Stimulated activated naive B cell treated with anti-CD40 and anti-IgM and Interleukin-4, amounts not matched to agents 10 μg/mL and 1 μg/mL and 100 μg/mL, for 72 hours (primary cell): ENCODE measurements at regions not wholly inside any gene's neighbourhood (a gene's known extent, or its start where the extent isn't known, plus 50 kb on each side); places are given as distances from the start of the nearest gene placed in this dataset.
"Not testable (repeated sequence)": the region's sequence is repeated elsewhere in the genome, so short reads cannot be mapped to it uniquely, and the experiment has no call there.

ENCODE experiments used
- ATAC-seq, 2 donors: fragments of 150-1000 bp; cut with Tn5 transposase; replicated peaks; 2 replicates each; pipeline ENCODE4 v1.10.0; 2021; ENCODE audit warnings: moderate library complexity in 1 of 2
- DNase-seq: peaks from one replicate; pipeline ENCODE4 v3.0.0; 2021
- H3K27ac Mint-ChIP-seq: one replicate; pipeline ENCODE4 v1.8.0; 2022; ENCODE audit warnings: mild to moderate bottlenecking, mixed read lengths
- H3K27me3 Mint-ChIP-seq, 2 donors: one replicate each; pipeline ENCODE4 v1.8.0; 2022; ENCODE audit warnings: mixed read lengths in 2 of 2
- H3K36me3 Mint-ChIP-seq, 2 donors: one replicate each; pipeline ENCODE4 v1.8.0; 2022; ENCODE audit warnings: mixed read lengths in 2 of 2, mild to moderate bottlenecking in 1 of 2
- H3K4me1 Mint-ChIP-seq, 2 donors: one replicate each; pipeline ENCODE4 v1.8.0; 2022; ENCODE audit warnings: mixed read lengths in 2 of 2, mild to moderate bottlenecking in 1 of 2
- H3K4me3 Mint-ChIP-seq, 2 donors: one replicate each; pipeline ENCODE4 v1.8.0; 2022; ENCODE audit warnings: mild to moderate bottlenecking in 2 of 2, mixed read lengths in 2 of 2, moderate library complexity in 1 of 2
- H3K9me3 Mint-ChIP-seq, 2 donors: one replicate each; pipeline ENCODE4 v1.8.0; 2022; ENCODE audit warnings: mixed read lengths in 2 of 2, mild to moderate bottlenecking in 1 of 2

DNA sequence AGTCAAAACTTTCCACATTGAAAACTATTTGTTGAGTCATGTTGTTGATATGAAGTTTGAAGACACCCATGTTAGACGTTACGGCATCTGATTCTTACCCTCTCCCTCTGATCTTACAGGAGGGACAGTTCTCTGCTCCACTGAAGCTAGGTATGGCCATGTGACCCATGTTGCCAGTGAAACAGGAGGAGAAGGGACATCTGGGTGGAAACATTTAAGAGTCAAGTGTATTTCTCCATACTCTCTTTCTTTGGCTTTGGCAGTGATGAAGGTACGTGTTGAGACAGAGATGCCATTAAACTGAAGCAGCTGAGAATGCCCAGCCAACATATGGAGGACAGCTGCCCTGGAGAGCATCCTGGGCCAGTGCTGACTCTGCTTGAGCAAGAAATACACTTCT, 198.4 kb upstream of the PTGFR start:
- no peak overlapping the region for H3K27ac Mint-ChIP-seq
- peaks cover 0 to 3% of the 10 kb centered on the region in 2 donors for H3K9me3 Mint-ChIP-seq
- H3K4me3 Mint-ChIP-seq: no peak overlapping the region
- no peaks in the 10 kb centered on the region for H3K4me1 Mint-ChIP-seq
- no peak for ATAC-seq
- no peak for DNase-seq
- no peaks in the 10 kb centered on the region for H3K27me3 Mint-ChIP-seq
- H3K36me3 Mint-ChIP-seq: no peaks in the 10 kb centered on the region

DNA sequence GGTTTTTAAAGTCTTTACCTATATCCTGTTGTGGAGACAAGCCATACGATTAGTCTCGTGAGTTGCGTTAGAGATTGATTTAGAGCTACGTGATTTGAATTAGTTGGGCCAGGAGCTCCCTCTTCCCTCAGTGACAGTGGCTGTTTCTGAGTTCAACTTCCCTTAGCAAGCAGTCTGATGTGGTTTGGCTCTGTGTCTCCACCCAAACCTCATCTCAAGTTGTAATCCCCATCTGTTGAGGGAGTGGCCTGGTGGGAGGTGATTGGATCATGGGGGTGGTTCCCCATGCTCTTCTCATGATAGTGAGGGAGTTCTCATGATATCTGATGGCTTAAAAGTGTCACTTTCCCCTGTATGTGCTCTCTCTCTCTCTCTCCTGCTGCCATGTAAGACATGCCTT, 192.9 kb upstream of the PTGFR start:
- no peak for ATAC-seq

DNA sequence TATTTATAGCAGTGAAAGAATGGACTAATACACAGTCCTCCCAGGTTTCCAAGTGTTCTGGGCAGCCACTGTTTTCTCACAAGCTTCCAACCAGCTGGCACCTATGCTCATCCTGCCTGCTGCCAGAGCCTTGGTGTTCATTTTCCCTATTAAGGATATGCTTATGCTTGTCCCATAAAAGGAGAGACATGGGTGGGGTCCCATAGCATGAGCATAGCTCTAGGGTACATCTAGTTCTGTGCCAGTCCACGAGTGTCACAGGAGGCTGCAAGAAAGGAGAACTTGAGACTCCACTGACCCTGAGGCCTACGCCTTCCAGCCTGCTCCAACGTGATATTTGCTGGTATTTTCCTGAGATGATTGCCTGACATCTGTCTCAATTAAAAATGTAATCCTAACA, 192.4 kb upstream of the PTGFR start:
- no peak for ATAC-seq
- Mint-ChIP-seq H3K9me3 (peaks cover 0 to 6% of the 10 kb centered on the region in 2 donors), H3K27me3 (no peaks in the 10 kb centered on the region), H3K36me3 (no peaks in the 10 kb centered on the region), H3K4me3 (no peak overlapping the region), H3K27ac (no peak overlapping the region), H3K4me1 (no peaks in the 10 kb centered on the region)
- no peak for DNase-seq

More for the DNA sequence above, 192.9 kb upstream of the PTGFR start:
- DNase-seq: no peak
- Mint-ChIP-seq H3K9me3 (peaks cover 0 to 3% of the 10 kb centered on the region in 2 donors), H3K4me3 (no peak overlapping the region), H3K27me3 (no peaks in the 10 kb centered on the region), H3K27ac (no peak overlapping the region), H3K4me1 (no peaks in the 10 kb centered on the region), H3K36me3 (no peaks in the 10 kb centered on the region)

DNA sequence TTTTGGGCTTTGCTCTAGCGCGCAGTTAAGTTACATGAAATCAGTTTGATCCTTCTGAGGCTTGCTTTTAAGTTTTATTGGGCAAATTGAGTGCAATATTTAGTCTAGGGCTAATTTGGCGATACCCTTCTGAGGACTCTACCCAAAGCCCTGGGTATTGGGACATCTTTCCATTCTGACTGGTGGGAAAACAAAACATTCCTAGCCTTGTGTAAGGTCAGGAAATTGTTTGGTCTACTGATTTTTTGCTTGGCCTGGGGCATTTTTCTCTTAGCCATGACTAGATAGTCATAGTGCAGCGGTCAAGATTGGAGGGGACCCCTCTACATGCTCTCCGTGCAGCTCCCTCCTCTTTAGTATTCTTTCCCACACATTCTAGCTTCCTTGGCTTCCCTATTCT, 189.6 kb upstream of the PTGFR start:
- no peak overlapping the region for H3K4me3 Mint-ChIP-seq
- peaks cover 0 to 5% of the 10 kb centered on the region in 2 donors for H3K9me3 Mint-ChIP-seq
- no peaks in the 10 kb centered on the region for H3K4me1 Mint-ChIP-seq
- ATAC-seq (no peak), DNase-seq (no peak)
- no peaks in the 10 kb centered on the region for H3K36me3 Mint-ChIP-seq
- no peaks in the 10 kb centered on the region for H3K27me3 Mint-ChIP-seq
- H3K27ac Mint-ChIP-seq: no peak overlapping the region

DNA sequence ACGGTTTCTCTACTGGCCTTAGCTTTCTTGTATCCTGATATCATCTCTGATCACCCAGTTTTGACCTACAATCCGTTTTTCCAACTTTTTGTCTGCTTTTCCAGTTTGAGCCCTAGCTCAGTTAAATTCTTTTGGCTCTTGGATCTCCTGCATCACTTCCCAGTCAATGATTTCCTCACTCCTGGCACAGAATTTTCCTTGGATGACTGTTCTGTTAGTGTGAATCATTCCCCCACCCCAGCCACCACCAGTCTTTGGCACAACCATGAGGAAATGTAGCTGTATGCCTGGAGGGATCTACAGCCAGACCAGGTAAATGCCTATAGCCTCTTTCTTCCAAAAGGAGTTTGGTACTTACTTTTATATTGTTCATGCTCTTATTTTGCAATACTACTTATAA, 187.2 kb upstream of the PTGFR start:
- Mint-ChIP-seq H3K27ac (no peak overlapping the region), H3K4me1 (no peaks in the 10 kb centered on the region), H3K4me3 (no peak overlapping the region), H3K27me3 (no peaks in the 10 kb centered on the region), H3K36me3 (no peaks in the 10 kb centered on the region), H3K9me3 (peaks cover 0 to 5% of the 10 kb centered on the region in 2 donors)
- DNase-seq: no peak
- no peak for ATAC-seq

DNA sequence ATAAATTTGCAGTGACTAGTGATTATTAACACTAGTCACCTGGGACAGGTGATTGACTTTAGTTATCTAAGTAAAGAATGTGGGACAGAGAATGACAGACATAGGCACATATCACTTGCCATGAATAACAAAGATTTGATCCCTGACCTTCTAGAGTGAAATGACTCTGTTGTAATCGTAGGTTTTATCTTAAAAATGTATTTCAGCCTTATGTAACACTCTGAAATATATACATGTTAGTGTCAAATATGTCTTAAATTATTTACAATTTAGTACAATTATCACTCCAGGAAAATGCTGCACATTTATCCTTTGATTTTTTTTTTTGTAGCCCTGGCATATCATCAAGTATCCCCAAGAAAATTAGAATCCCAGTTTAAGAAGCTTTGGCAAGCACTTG, 186.4 kb upstream of the PTGFR start:
- no peak for ATAC-seq
- H3K27ac Mint-ChIP-seq: no peak overlapping the region
- no peak overlapping the region for H3K4me3 Mint-ChIP-seq
- no peaks in the 10 kb centered on the region for H3K36me3 Mint-ChIP-seq
- no peaks in the 10 kb centered on the region for H3K27me3 Mint-ChIP-seq
- no peaks in the 10 kb centered on the region for H3K4me1 Mint-ChIP-seq
- DNase-seq: no peak
- peaks cover 0 to 5% of the 10 kb centered on the region in 2 donors for H3K9me3 Mint-ChIP-seq

DNA sequence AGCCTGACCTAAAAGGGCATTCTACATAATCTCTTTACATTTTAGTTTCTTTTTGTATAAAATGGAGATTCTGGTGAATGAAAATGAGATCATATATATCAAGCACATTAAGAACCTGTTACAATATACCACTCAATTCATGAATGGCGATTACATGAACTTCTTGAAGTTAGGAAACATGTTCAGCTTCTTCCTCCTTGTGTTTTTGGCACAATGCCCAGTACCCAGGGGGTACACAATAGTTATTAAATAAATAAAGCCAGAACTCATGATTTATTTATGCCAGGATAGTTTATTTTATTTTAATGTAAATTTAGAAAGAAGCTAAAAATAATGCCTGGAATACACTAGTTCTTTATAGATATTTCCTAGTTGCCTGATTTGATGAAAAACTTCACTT, 186.0 kb upstream of the PTGFR start:
- H3K27ac Mint-ChIP-seq: no peak overlapping the region
- no peak for DNase-seq

DNA sequence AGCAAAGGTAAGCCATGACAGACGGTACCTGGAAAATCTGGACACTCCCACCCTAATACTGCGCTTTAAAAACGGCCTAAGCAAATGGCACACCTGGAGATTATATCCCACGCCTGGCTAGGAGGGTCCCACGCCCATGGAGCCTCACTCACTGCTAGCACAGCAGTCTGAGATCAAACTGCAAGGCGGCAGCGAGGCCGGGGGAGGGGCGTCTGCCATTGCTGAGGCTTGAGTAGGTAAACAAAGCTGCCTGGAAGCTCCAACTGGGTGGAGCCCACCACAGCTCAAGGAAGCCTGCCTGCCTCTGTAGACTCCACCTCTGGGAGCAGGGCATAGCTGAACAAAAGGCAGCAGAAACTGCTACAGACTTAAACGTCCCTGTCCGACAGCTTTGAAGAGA, 180.5 kb upstream of the PTGFR start:
- DNase-seq, H3K36me3 Mint-ChIP-seq, H3K27ac Mint-ChIP-seq, H3K4me3 Mint-ChIP-seq, H3K9me3 Mint-ChIP-seq, H3K27me3 Mint-ChIP-seq, H3K4me1 Mint-ChIP-seq, ATAC-seq: not testable (repeated sequence)

More for the DNA sequence above, 186.0 kb upstream of the PTGFR start:
- Mint-ChIP-seq H3K9me3 (peaks cover 0 to 5% of the 10 kb centered on the region in 2 donors), H3K4me1 (no peaks in the 10 kb centered on the region), H3K27me3 (no peaks in the 10 kb centered on the region), H3K36me3 (no peaks in the 10 kb centered on the region), H3K4me3 (no peak overlapping the region)
- ATAC-seq: no peak

DNA sequence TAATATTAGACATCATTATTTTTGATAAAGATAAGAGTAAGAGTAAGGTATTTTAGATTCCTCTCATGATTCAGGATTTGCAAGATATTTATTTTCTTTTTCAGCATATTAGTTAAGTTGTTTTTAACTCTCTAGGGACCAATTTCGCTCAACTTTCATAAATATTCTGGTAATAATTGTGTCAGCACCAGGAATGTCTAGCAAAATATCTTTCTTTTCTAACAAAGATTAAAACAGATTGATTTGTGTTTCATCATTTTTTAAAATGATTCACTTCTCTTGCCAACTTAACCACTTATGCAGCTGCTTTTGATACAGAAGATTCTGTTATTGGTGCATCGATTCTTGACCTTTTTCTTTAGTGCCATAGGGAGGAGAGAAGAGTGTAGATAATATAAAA, 172.8 kb upstream of the PTGFR start:
- peaks cover under 1 to 1% of the 10 kb centered on the region in 2 donors for H3K9me3 Mint-ChIP-seq
- H3K4me1 Mint-ChIP-seq: no peaks in the 10 kb centered on the region
- no peak for DNase-seq
- ATAC-seq: no peak
- no peaks in the 10 kb centered on the region for H3K27me3 Mint-ChIP-seq
- no peak overlapping the region for H3K4me3 Mint-ChIP-seq
- H3K36me3 Mint-ChIP-seq: no peaks in the 10 kb centered on the region
- H3K27ac Mint-ChIP-seq: no peak overlapping the region

DNA sequence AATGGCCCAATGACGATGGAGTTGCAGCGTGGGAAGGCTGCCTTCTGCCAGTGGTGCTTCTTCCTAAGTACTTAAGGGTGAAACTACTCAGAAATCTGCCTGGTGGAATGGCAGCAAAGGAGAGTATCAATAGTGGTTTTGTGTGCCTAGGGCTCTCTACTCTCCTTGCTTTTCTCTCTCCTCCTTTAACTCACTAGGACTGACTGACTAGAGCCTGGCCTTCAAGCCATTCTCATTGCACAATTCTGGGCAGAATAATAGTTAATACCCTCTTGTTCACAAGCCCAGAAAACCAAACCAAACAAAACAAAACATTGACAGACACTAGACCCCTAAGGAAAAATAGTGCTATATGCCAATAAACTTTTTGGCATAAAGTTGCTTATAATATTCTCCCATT, 171.2 kb upstream of the PTGFR start:
- no peak for ATAC-seq
- H3K27ac Mint-ChIP-seq: no peak overlapping the region
- H3K36me3 Mint-ChIP-seq: no peaks in the 10 kb centered on the region
- H3K4me1 Mint-ChIP-seq: no peaks in the 10 kb centered on the region
- no peak overlapping the region for H3K4me3 Mint-ChIP-seq
- no peak for DNase-seq
- no peaks in the 10 kb centered on the region for H3K9me3 Mint-ChIP-seq
- no peaks in the 10 kb centered on the region for H3K27me3 Mint-ChIP-seq

DNA sequence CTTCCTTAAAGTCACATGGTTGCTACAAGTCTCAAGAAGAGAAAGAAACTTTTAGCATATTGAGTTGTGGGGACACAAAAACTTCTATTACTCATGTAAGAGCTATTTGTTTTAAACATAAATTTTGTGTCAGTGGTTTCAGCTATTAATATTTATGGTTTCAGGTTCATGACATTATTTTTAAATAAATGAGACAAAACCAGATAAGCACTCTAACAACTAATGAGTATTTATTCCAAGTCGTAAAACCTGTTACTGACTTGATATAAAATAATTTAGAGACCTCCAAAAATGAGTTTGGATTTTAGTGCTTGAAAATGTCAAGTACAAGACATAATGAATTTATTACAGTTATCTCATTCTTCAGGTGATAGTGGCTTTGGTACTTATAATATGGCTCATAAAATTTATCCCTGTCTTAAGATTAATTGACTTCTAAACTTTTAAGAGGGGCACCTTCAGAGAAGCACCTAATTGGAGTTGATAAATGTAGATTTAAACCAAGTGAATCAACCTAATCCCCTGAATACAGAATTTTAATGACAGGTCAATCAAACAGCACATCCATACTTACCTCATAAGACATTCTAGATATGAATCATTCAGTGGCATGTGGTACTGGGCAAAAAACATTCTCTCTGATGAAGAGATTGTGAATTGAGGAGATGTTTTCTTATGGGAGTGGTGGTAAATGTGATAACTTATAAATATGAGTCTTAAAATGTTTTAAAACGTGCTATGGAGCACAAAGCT, 167.7 kb upstream of the PTGFR start:
- Mint-ChIP-seq H3K9me3 (no peaks in the 10 kb centered on the region), H3K27ac (no peak overlapping the region), H3K4me3 (no peak overlapping the region), H3K36me3 (no peaks in the 10 kb centered on the region), H3K27me3 (no peaks in the 10 kb centered on the region), H3K4me1 (no peaks in the 10 kb centered on the region)
- ATAC-seq (no peak), DNase-seq (no peak)

DNA sequence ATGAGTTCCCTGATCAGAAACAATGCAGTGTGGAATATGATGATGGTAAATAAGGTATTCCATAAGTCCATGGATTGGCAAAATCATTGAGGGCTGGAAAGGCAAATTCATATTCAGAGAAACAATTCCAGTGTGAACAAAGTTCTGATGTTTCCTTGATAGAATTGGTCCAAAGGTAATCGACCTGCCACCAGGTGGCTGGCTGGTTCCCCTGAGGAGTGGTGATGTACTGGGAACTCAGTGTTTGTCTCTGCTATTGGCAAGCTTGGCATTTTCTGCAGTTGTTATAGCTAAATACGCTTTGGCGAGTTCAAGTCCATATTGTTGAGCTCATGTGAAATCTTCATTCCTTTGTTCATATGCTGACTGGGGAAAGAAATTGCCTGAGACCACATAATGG, 165.5 kb upstream of the PTGFR start:
- Mint-ChIP-seq H3K27ac (no peak overlapping the region), H3K4me1 (no peaks in the 10 kb centered on the region), H3K36me3 (no peaks in the 10 kb centered on the region), H3K4me3 (no peak overlapping the region), H3K27me3 (no peaks in the 10 kb centered on the region), H3K9me3 (no peaks in the 10 kb centered on the region)
- DNase-seq (no peak), ATAC-seq (no peak)

DNA sequence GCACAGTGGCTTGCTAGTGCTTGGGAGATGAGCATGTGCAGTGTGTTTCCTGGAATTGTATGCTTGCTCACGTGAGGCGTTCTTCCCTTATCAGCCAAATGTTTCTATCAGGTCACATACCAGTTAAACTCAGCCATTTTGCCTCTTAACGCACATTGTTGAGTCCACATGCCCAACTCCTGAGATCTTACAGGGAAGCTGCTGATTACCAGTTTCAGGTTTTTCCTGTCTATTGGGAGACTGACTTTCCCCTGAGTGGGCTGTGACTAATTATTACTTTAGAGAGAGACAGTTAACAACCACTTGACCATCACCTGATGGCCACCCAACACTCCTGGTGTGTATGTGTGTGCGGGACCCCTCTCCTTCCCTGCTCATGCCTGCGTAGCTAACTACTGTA, 161.3 kb upstream of the PTGFR start:
- no peak for ATAC-seq
- H3K4me3 Mint-ChIP-seq: no peak overlapping the region
- no peaks in the 10 kb centered on the region for H3K27me3 Mint-ChIP-seq
- no peaks in the 10 kb centered on the region for H3K9me3 Mint-ChIP-seq
- H3K4me1 Mint-ChIP-seq: no peaks in the 10 kb centered on the region
- H3K36me3 Mint-ChIP-seq: no peaks in the 10 kb centered on the region
- no peak overlapping the region for H3K27ac Mint-ChIP-seq
- DNase-seq: no peak

DNA sequence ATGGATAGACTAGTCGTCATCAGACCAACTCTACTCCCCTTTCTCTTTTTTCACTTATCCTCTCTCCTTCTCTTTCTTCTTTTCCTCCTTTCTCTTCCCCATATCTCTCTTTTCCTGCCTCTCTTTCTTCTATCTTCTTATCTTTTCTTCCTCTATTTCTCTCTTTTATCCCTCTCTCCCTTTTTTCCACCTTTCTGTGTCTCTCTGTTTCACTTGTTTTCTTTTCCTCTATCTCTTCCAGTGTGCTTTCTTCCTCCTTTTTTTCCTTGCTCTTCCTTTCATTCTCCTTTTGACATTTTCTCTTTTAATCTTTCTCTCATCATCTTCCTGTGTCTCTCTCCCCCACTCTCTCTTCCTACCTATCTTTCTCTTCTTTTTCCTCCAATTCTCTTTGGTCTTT, 159.0 kb upstream of the PTGFR start:
- Mint-ChIP-seq H3K9me3 (peaks cover 0 to under 1% of the 10 kb centered on the region in 2 donors), H3K27ac (no peak overlapping the region), H3K4me3 (no peak overlapping the region), H3K27me3 (no peaks in the 10 kb centered on the region), H3K36me3 (no peaks in the 10 kb centered on the region), H3K4me1 (no peaks in the 10 kb centered on the region)
- ATAC-seq (no peak), DNase-seq (no peak)

DNA sequence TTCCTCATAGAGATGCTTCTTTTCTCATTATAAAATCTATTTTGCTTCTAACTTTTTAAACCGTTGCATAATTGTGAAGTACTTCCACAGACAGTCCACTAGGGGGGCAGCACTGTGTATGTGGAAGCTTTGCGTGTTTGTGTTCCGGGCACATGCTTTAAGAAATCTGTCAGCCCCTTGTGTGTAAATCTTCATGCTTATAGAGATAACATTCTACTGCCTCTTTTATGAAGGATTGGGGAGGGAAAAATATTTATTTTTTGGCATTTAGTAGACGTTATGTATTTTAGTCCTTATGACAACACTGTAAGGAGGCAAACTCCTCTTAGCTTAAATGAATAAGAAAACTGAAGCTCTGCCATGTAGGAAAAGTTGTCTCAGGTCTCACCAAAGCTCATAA, 157.3 kb upstream of the PTGFR start:
- H3K9me3 Mint-ChIP-seq: peaks cover 0 to 2% of the 10 kb centered on the region in 2 donors
- no peaks in the 10 kb centered on the region for H3K4me1 Mint-ChIP-seq
- no peaks in the 10 kb centered on the region for H3K36me3 Mint-ChIP-seq
- no peak for DNase-seq
- peak; percentile 59 to 60 for ATAC-seq
- H3K27ac Mint-ChIP-seq: no peak overlapping the region
- no peak overlapping the region for H3K4me3 Mint-ChIP-seq
- no peaks in the 10 kb centered on the region for H3K27me3 Mint-ChIP-seq

DNA sequence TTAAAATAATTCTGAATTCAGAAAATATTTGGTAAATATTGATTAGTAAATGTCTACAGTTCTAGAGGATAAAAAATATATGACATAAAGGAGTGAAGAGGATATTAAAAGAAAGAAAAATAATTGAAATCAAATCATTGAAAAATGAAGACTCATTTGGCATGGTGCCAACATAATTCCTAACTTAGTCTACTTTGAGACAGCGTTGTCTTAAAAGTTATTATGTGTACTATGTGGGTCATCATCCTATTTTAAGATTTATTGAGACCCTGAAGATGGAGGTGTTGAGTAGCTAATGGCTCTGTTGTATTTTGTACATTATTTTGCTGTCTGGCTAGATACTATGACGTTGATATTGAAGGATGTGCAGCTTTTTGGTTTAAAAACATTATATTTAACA, 156.7 kb upstream of the PTGFR start:
- Mint-ChIP-seq H3K4me3 (no peak overlapping the region), H3K4me1 (no peaks in the 10 kb centered on the region), H3K27ac (no peak overlapping the region), H3K36me3 (no peaks in the 10 kb centered on the region), H3K9me3 (peaks cover 0 to 2% of the 10 kb centered on the region in 2 donors), H3K27me3 (no peaks in the 10 kb centered on the region)
- DNase-seq: no peak
- no peak for ATAC-seq
